Suppressor macrophage (primary cell): ENCODE measurements at regions not wholly inside any gene's neighbourhood (a gene's known extent, or its start where the extent isn't known, plus 50 kb on each side); places are given as distances from the start of the nearest gene placed in this dataset.
A peak's percentile ranks its signal among the peaks of the same experiment; 100 is the strongest.

Source experiments
- DNase-seq, 4 experiments: peaks; one replicate each; pipeline ENCODE4 v3.0.0-alpha.2; 2020 to 2022

DNA sequence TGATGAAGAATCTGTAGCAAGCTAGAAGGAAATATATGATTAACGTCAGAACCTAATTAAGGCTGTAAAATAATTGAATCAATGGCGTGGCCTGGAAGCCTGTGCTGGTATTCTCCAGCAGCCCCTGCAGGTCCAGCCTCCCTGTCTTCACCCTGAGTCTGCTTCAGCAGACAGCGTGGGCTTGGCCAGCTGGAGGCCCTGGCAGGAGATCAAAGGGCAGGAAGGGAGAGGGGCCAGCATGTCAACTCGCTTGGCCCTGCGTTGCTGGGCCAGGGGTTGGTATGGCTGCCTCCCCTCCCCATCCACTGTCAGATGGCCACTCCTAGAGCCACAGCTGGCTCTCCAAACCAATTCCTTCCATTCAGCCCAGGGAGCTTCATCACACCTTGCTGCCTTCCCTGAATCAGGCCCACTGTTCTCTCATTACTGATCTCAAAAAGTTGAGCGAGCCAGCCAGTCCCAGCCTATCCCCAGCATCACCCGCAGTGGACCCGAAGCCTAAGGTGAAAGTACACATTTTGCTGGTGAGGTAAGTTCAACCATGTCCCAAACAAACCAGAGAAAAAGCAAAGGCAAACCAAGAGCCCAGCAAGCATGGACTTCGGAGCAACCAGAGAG lies 228.4 kb upstream of the AGAP1 start:
- no peak for DNase-seq

DNA sequence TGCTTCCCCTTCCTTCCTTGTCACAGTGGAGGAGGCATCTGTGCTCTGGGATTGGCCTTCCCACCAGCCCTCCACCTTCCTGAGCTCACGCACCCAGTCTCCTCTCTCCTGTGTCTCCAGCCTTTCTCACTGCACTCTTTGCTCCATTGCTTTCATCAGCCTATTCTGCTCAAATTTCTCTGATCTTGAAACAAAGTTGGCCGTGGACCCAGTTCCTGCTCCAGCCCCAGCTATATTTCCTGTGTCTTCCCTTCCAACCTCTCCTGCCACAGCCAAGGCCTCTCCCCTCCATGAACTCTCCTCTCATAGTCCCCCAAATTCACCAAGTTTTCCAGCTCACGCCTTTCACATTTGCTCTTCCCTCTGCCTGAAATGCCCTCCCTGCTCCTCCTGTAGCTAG lies 226.6 kb upstream of the AGAP1 start:
- no peak for DNase-seq

DNA sequence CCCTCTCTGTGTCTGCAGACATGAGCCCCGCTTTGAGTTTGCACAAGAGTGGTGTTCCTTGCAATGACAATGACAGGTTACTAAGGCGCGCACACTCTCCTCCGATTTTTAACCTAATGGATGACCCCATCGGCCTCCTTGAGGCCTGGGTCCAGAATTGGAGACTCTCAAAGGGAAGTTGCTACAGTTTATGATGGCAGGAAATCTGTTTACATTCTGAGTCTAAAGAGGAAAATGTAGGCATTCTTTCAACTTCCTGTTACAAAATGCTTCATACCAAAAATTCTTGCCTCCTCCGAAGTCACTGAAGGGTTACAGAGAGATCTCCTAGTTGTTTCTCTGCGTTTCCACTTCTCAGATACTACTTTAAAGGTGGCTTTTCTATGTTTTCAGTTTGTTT lies 225.3 kb upstream of the AGAP1 start:
- no peak for DNase-seq

DNA sequence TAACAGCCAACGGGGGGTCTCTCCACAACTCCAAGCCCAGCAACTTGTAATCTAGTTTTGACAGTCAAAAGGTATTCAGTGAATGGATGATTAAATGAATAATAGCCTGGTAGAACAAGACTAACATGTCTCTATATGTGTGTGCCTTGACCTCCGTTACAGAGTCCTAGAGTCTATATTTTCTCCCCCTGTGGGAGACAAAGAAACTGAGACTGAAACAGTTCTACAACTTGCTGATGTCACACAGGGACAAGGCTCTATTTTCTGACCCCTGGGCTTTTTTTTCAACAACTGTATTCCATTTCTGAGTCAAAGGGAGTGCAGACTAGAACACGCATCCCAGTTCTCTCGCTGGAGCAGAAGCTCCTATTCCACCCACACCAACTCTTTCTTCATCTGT lies 223.6 kb upstream of the AGAP1 start:
- no peak for DNase-seq

DNA sequence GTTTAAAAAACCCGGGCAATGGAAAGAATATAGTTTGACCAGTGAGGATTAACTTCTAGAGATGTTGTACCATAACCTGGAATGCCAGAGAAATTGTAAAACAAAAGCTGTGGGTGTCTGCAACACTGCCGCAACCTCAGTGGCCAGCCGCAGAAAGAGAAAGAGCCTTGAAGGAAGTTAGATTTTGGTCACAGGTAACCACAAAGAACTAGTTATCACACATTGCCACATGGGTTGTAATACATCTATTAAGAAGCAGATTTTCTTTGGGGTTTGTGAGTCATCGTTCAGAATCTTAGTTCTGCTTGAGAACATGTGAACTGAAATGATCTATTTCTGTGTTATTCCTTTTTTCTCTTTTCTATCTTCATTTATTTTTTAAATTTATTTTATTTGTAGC lies 222.9 kb upstream of the AGAP1 start:
- peak in 1 of 4 experiments; percentile 4 for DNase-seq

GRCh38 chr2:235271936-235272335 lies 221.9 kb upstream of the AGAP1 start:
- no peak for DNase-seq

- peak in 1 of 4 experiments; percentile 2 for DNase-seq
Observed at GRCh38 chr2:235274023-235274422, 219.8 kb upstream of the AGAP1 start.

GRCh38 chr2:235277485-235277884 lies 216.4 kb upstream of the AGAP1 start:
- no peak for DNase-seq

DNA sequence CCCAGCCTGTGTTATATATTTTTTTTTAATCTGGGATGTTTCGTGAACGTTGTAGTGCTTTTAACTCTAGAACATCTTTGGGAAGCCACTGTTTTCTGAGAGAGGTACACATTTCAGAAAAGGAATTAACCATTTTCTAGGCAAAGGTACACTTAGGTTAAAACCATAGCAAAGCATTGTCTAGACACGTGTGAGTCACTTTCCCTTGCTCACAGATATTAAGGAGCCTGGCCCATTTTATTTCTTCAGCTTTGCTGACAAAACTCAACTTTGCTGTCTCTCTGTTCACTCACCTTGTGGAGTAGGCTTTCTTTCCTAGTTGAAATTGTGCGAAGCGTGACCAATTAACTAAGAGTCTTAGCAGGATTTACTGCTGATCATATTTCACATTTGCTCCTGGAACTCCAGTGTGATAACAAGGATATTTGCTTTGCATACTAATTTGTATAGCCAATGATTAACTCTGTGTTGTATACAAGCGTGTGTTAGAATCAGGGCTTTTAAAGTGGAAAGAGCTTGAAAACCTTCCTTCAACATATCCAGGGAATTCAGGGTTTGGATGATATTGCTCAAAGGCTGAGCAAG lies 215.0 kb upstream of the AGAP1 start:
- DNase-seq = no peak

DNA sequence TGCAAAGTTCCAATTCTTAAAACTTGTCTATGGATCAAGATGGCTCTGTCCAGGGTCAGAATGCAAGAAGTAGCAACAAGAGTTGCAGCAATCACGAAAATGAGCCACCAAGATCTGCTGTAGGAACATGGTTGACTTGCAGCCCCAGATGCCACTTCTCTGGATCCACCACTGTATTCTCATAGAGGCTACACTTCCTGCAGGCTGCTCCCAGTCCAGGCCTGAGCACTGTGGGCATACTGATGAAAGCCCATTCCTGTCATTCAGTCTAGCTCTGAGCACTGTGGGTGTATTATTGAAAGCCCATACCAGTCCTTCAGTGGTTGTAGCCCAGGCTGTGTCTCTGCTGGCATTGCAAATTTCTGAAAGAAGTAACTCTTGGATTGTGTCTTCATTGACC lies 213.9 kb upstream of the AGAP1 start:
- DNase-seq = no peak

- no peak for DNase-seq
Observed at GRCh38 chr2:235283246-235283645, 210.6 kb upstream of the AGAP1 start.

DNA sequence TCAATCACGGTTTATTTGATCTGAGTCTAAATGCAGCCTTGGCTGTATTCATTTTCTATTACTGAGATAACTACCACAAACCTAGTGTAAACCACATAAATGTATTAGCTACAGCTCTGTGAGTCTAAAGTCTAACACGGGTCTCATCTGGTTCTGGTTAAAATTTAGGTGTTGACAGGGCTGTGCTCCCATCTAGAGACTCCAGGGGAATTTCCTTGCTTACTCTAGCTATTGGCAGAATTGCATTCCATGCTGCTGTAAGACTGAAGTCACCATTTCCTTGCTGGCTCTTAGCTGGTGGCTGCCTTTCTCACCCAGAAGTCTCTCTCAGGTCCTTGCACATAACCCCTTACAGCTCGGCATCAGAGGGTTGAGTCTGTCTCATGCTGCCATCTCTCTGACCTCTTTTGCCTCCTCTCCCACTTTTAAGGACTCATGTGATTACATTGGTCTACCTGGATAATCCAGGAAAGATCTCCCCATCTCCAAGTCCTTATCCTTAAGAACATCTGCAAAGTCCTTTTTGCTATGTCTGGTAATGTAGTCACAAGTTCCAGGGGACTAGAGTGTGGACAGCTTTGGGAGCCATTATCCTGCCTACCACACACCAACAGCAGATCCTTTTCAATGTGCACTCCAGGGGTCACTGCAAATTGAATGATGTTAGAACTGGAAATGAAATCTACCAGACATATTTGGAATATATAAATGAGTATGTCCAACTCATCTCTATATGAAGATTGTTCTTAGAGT lies 207.0 kb upstream of the AGAP1 start:
- DNase-seq = no peak

DNA sequence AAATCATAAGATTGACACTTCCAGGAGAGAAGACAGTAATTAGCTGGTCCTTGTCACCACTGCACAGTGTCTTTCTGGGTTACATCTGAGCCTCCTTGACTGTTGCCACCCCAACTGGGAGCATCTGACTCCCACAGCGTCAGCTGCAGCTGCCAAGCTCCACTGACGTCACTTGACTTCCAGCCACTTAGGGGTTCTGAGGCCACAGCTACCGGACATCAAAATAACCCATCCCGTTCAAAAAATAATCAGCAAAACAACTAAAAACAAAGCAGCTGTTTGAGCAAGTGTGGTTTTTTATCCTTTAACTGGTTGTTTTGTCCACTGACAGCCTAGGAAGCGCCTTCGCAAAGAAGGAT lies 206.5 kb upstream of the AGAP1 start:
- DNase-seq = no peak

- DNase-seq = no peak
Observed at GRCh38 chr2:235291461-235291860, 202.4 kb upstream of the AGAP1 start.

- DNase-seq = no peak
Observed at GRCh38 chr2:235293061-235293460, 200.8 kb upstream of the AGAP1 start.

DNA sequence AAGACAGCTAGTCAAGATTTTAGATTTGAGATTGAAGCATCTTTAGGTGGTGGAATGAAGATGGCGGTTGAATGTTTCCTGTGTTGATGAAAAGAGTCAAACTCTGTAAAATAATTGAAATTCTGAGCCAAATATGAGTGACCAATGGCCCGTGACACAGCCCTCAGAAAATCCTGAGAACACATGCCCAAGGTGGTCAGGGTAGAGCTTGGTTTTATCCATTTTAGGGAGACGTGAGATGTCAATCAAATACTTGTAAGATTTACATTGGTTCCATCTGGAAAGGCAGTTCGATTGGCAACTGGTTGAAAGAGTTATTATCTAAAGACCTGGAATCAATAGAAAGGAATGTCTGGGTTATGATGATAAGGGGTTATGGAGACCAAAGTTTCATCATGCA lies 198.0 kb upstream of the AGAP1 start:
- DNase-seq = no peak

GRCh38 chr2:235300368-235301201 lies 193.3 kb upstream of the AGAP1 start:
- DNase-seq = no peak

DNA sequence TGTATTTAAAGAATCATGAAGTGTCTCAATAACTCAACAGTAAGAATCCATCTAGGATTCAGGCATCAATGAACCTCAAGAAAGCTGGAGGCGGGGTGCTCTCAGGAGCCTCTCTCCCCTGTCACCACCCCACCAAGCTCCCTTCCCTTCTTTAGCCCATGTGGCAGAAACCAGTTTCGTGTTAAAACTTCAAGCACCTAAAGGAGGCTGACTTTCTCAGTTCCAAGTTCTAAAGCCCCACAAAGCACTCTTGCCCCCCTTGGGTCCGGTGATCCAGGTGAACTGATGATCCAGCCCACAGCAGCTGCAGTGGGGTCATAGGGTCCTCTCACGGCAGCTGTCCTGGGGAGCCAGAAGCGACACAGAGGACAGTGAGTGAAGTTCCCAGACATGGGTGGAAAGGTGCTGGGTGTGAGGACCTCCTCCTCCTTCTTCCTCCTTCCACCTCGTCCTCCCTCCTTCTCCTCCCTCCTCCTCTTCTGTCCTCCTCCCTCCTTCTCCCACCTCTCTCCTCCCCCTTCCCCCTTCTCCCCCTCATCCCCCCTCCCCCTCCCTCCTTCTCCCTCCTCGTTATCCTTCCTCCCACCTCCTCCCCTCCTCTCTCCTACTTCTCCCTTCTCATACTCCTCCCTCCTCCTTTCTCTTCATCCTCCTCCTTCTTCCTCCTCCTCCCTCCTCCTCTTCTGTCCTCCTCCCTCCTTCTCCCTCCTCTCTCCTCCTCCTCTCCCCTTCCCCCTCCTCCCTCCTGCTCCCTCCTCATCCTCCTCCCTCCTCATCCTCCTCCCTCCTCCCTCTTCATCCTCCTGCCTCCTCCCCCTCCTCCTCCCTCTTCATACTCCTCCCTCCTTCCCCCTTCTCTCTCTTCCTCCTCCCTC lies 192.4 kb upstream of the AGAP1 start:
- no peak for DNase-seq

DNA sequence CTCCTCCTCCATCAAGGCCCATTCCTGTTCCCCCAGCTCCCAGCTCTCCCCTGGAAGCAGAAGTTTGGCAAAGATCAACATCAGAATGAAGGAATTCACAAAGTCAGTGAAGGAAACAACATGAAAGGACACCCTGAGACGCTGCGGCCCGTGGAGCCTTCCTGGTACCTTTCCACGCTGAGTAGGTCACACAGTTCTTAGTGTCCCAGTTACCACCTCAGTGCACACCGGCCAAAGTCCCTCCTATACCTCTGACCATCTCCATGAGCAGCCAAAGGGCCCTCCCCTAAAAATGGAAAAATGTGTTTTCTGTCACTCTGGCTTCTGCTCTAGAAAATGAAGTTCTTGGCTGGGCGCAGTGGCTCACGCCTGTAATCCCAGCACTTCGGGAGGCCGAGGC lies 191.6 kb upstream of the AGAP1 start:
- no peak for DNase-seq

DNA sequence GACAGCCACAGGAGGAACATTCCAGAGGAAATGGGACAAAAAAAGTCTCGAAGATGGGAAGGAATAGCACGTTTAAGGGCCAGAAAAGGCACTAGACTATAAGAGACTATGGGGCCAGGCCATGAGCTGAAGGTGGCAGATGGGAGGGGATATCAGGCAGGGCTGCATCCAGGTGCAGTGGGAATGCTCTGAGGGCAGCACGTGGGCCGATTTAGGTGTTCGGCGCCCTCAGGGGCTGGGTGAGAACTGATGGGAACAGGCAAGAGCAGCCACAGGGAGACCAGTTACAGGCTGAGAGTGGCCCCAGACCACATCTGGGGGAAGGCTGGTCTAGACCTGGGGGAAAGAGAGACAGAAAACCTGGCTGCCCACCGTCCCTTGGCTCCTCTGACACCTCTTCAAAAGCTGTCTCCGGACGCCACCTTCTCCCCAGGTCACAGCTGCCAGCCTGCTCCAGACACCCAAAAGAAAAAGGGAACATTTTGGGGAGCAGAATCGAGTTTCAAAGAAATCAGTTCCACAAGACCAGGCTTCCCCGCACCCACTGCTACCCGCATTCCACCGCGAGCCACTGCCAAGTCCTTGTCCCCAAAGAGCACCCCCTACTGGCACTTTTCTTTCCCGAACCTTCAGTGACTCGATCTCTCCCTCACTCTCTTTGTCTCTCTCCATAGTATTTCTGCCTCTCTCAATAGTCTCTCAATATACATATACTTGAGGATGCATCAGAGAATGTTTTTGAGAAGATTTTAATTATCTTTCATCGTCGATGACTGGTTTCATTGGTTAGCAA lies 190.1 kb upstream of the AGAP1 start:
- DNase-seq = no peak

GRCh38 chr2:235305678-235306077 lies 188.2 kb upstream of the AGAP1 start:
- DNase-seq = no peak

- no peak for DNase-seq
Observed at GRCh38 chr2:235311044-235311443, 182.8 kb upstream of the AGAP1 start.
